GM12864 (cell line): ENCODE measurements at regions not wholly inside any gene's neighbourhood (a gene's known extent, or its start where the extent isn't known, plus 50 kb on each side); places are given as distances from the start of the nearest gene placed in this dataset.

Experiments
- DNase-seq: peaks from one replicate; pipeline ENCODE4 v3.0.0-alpha.2; 2011; ENCODE audit warnings: low read depth
- H3K4me3 ChIP-seq: 2 replicates; pipeline ENCODE4 v1.5.1; 2011; ENCODE audit warnings: mild to moderate bottlenecking, low read depth, low read length, control low read depth
- TF ChIP-seq, protein P1 (sequence below): IDR thresholded peaks from 2 replicates; pipeline ENCODE4 v1.5.1; 2011; ENCODE audit warnings: low read depth, mild to moderate bottlenecking, moderate library complexity, low read length, control low read depth, inconsistent platforms; ENCODE audit errors: missing control alignments

GRCh38 chrX:42442745-42443144 is 335.2 kb downstream of the PPP1R2C start:
- TF ChIP-seq, protein P1, sequence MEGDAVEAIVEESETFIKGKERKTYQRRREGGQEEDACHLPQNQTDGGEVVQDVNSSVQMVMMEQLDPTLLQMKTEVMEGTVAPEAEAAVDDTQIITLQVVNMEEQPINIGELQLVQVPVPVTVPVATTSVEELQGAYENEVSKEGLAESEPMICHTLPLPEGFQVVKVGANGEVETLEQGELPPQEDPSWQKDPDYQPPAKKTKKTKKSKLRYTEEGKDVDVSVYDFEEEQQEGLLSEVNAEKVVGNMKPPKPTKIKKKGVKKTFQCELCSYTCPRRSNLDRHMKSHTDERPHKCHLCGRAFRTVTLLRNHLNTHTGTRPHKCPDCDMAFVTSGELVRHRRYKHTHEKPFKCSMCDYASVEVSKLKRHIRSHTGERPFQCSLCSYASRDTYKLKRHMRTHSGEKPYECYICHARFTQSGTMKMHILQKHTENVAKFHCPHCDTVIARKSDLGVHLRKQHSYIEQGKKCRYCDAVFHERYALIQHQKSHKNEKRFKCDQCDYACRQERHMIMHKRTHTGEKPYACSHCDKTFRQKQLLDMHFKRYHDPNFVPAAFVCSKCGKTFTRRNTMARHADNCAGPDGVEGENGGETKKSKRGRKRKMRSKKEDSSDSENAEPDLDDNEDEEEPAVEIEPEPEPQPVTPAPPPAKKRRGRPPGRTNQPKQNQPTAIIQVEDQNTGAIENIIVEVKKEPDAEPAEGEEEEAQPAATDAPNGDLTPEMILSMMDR: no peak
- no peak for DNase-seq
- no peak overlapping the region for H3K4me3 ChIP-seq

DNA sequence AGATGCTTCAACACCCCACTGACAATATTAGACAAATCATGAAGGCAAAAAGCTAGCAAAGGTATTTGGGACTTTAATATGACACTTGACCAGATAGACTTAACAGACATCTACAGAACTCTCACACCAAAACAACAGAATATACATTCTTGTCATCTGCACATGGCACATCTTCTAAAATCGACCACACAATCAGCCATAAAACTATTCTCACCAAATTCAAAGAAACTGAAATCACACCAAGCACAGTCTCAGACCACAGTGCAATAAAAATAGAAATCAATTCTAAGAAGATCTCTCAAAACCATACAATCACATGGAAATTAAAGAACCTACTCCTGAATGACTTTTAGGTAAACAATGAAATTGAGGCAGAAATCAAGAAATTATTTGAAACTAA is 340.8 kb downstream of the PPP1R2C start:
- no peak overlapping the region for H3K4me3 ChIP-seq
- no peak for DNase-seq
- TF ChIP-seq, protein P1: no peak

DNA sequence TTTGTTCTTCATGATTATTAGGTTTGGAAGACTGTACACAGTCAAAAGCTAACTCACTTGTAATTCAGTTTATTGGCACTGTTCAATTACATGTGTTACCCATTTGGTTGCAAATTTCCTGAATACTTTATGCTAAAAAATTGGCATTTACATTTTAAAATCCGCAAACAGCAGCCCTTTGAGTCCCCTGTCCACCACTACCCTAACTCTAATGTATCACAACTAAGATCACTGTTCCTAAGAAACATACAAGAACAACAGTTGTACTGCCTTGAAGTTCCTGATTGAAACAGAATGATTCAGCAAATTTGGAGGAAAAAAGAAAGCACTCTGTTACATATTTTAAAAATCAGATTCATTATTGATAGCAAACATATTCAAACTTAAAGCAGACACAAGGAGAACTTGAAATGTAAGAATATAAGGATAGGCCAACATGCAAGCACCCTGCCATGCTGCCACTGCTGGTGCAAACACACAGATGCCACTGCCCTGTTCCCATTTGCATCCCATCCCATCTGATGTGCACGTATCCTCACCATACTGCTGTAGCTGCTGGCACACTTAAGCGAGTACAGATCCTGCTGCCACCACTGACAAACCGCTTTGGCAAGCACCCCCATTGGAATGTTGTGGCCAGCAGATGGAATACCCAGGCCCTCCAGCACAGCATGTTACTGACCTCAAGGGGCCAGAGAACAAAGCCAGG is 343.4 kb downstream of the PPP1R2C start:
- TF ChIP-seq, protein P1: no peak
- no peak for DNase-seq
- no peak overlapping the region for H3K4me3 ChIP-seq

- DNase-seq: no peak
- TF ChIP-seq, protein P1: no peak
- H3K4me3 ChIP-seq: no peak overlapping the region
These were observed 345.4 kb downstream of the PPP1R2C start for GRCh38 chrX:42432552-42432951.

DNA sequence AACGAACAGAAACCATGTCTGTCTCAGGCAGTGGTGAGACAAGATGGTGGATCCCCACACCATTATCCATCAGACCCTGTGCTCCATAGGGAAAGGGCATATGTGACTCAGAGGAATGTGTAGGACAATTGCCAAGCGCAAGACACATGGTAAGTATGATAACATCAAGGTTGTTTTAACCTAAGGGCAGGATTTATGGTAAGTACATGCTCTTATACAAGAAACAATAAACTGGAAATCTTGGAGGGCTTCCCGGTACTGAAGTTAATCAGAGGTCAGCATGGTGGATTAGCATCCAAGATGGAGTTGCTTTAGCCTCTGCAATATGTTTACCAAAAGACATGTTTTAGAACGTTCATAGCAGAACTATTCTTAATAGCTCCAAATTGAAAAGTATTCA is 355.0 kb downstream of the PPP1R2C start:
- TF ChIP-seq, protein P1: no peak
- DNase-seq: no peak
- H3K4me3 ChIP-seq: no peak overlapping the region

DNA sequence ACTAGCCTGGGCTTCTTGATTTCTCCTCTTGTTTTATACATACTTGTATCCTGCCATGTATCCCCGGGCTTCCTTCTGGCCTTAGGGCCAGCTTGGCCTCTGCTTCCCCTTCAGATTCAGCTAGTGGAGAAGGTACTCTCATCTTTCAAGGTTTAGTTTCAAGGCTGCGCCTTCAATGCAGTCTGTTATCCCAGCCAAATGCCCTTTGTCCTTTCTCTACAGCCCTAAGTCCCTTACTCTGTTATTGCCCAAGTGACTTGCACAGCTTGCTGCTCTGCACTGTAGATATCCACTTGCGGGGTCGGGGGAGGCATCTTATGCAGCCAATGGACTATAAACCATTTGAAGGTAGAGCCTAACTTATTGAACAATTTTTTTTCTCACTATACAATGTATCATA is 357.5 kb downstream of the PPP1R2C start:
- no peak overlapping the region for H3K4me3 ChIP-seq
- no peak for DNase-seq
- TF ChIP-seq, protein P1: no peak

GRCh38 chrX:42415636-42416035 is 362.3 kb downstream of the PPP1R2C start:
- H3K4me3 ChIP-seq: no peak overlapping the region
- DNase-seq: no peak

More at GRCh38 chrX:42415636-42416035, 362.3 kb downstream of the PPP1R2C start:
- TF ChIP-seq, protein P1: no peak
